ENCODE measurements at regions not wholly inside any gene's neighbourhood (a gene's known extent, or its start where the extent isn't known, plus 50 kb on each side); places are given as distances from the start of the nearest gene placed in this dataset.

DNA sequence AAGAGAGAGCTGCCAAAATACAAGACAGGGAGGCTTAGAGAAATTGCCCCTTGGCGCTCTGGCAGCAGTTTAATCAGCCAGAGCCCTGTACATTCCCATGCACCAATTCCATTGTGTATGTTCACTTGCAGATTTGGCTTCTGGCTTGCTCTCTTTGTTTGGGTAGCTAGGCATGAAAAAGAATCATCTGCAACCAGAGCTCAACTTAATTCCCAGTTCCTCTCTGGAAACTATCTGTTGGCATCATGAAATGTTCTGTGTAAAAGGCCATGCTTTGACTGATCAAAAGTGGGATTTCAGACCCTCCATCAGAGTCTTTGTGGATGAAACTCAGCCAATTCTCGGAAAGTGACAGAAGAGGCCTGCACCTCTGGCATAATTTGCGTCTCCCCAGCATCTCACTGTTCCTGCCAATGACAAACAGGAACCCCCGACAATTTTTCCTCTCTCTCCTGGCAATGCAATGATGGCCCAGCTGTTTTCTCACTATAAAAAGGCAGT is 53.8 kb upstream of the RAD23B start:
- no peak for TF ChIP-seq CTCF (IDR thresholded peaks at IDR 0.05)
- Histone ChIP-seq H3K27ac (no peak overlapping the region), H3K4me3 (no peak overlapping the region)
- no peak for DNase-seq (ENCODE audit: low spot score)

All from coronary artery (tissue), 2 donors.